ENCODE measurements at regions not wholly inside any gene's neighbourhood (a gene's known extent, or its start where the extent isn't known, plus 50 kb on each side); places are given as distances from the start of the nearest gene placed in this dataset.

DNA sequence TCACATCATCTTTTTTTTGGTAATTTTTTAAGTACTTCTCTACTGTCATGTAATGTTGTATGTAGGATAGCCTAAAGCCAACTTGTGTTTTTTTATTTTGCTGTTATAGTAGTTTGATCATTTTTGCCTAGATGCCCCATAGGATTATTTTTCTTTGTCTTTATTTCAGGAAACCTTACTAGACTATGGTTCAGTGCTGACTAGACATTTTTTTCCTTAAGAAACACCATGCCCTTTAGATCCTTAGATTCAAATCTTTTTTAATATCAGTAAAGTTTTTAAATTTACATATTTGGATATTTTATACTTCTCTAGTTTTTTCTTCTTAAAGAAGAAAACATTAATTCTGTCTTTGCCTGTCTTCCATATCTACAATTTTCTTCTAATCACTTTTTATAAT is 221.3 kb downstream of the IDS start:
- Histone ChIP-seq H3K36me3 (no peaks in the 10 kb centered on the region), H3K9me3 (no peaks in the 10 kb centered on the region), H3K4me3 (no peak overlapping the region), H3K27ac (no peak overlapping the region), H3K27me3 (peaks cover 0 to 14% (median 0%) of the 10 kb centered on the region in 7 donors), H3K4me1 (no peaks in the 10 kb centered on the region)
- DNase-seq, result no peak
- TF ChIP-seq, protein P1, sequence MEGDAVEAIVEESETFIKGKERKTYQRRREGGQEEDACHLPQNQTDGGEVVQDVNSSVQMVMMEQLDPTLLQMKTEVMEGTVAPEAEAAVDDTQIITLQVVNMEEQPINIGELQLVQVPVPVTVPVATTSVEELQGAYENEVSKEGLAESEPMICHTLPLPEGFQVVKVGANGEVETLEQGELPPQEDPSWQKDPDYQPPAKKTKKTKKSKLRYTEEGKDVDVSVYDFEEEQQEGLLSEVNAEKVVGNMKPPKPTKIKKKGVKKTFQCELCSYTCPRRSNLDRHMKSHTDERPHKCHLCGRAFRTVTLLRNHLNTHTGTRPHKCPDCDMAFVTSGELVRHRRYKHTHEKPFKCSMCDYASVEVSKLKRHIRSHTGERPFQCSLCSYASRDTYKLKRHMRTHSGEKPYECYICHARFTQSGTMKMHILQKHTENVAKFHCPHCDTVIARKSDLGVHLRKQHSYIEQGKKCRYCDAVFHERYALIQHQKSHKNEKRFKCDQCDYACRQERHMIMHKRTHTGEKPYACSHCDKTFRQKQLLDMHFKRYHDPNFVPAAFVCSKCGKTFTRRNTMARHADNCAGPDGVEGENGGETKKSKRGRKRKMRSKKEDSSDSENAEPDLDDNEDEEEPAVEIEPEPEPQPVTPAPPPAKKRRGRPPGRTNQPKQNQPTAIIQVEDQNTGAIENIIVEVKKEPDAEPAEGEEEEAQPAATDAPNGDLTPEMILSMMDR (IDR thresholded peaks at IDR 0.05), result no peak
- intact Hi-C loops (cut with DNase I), result loop anchor here in 4 of 10 donors (10.0 kb wide), 3 partner anchors 1149 to 1239 kb away; no protein-coding TSS in a partner anchor
- ATAC-seq, result no peak

DNA sequence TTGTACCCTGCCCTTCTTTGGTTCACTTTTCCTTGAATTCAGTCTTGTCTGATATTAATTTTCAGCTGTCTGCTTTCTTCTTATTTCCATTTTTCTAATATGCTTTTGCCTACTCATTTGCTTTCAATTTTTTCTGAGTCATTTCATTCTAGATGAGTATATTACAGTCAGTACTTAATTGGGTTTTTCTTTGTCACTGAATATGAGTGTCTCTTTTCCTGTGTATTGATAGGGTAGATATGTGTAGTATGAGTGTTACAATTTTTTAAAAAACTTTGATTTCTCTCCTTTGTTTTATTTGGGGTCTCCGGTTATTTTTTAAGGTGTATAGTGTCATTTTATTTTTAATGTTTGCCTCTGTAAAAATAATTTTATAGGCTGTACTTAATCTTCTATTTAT is 222.2 kb downstream of the IDS start:
- Histone ChIP-seq H3K9me3 (no peaks in the 10 kb centered on the region), H3K36me3 (no peaks in the 10 kb centered on the region), H3K4me1 (no peaks in the 10 kb centered on the region), H3K27ac (no peak overlapping the region), H3K4me3 (no peak overlapping the region), H3K27me3 (peaks cover 0 to 14% (median 0%) of the 10 kb centered on the region in 7 donors)
- TF ChIP-seq, protein P1 (IDR thresholded peaks at IDR 0.05), result no peak
- 93 to 96% methylated on average over 1 of the region's 1 CpG for WGBS, 2 donors
- ATAC-seq (no peak), DNase-seq (no peak)
- intact Hi-C loops (cut with DNase I), result loop anchor here in 4 of 10 donors (10.0 kb wide), 3 partner anchors 1148 to 1238 kb away; no protein-coding TSS in a partner anchor

DNA sequence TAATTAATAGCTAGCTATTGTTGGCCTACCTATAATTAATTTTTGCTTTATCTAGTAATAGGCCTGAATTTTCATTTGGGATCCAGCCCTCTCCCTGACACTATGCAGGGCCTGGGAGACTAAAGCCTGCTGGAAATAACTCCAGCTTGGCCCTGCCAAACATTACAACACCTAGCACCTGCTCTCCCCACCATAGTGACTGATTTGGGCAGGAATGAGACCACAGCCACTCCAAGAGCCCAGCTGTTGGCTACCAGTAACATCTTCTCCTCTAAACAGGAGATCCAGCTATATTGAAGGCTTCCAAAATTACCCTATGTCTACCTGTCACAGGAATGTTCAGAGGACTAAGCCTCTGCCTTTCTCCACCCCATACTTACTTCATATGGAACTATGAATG is 225.1 kb downstream of the IDS start:
- H3K4me1 ChIP-seq, result no peaks in the 10 kb centered on the region
- no peak overlapping the region for H3K4me3 ChIP-seq
- H3K27me3 ChIP-seq, result peaks cover 0 to 6% (median 0%) of the 10 kb centered on the region in 7 donors
- no peak overlapping the region for H3K27ac ChIP-seq
- ATAC-seq (no peak), DNase-seq (no peak)
- H3K36me3 ChIP-seq, result no peaks in the 10 kb centered on the region
- intact Hi-C loops (cut with DNase I), result loop anchor here in 4 of 10 donors (10.0 kb wide), 3 partner anchors 1145 to 1235 kb away; no protein-coding TSS in a partner anchor
- TF ChIP-seq, protein P1 (IDR thresholded peaks at IDR 0.05), result no peak
- no peaks in the 10 kb centered on the region for H3K9me3 ChIP-seq

DNA sequence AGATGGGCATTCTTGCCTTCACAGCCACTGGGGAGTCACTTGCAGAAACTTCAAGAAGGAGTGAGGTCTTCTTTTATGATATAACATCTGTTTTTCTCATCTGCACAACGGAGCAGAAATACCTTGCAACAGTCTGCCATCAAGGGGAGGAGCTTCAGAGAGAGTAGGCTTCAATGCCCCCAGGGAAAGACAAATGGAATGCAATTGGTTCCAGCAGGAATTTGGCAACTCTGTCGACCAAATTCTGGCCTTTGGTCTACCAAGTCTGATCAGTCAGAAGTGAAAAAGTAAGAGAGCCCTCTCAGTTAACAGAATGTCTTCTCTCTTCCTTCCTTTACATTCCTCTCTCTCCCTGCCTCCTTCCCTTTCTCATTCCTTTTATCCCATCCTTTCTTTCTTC is 229.3 kb downstream of the IDS start:
- TF ChIP-seq, protein P1 (IDR thresholded peaks at IDR 0.05), result no peak
- ATAC-seq, result no peak
- intact Hi-C loops (cut with DNase I), result no loop called here
- H3K4me3 ChIP-seq, result no peak overlapping the region
- H3K4me1 ChIP-seq, result no peaks in the 10 kb centered on the region
- H3K9me3 ChIP-seq, result no peaks in the 10 kb centered on the region
- no peaks in the 10 kb centered on the region for H3K27me3 ChIP-seq
- 15 to 20% methylated on average over 2 of the region's 2 CpGs for WGBS, 2 donors
- H3K27ac ChIP-seq, result no peak overlapping the region
- H3K36me3 ChIP-seq, result no peaks in the 10 kb centered on the region
- DNase-seq, result no peak
